ENCODE measurements at regions not wholly inside any gene's neighbourhood (a gene's known extent, or its start where the extent isn't known, plus 50 kb on each side); places are given as distances from the start of the nearest gene placed in this dataset.

GRCh38 chr7:41096917-41097316 lies 606.0 kb downstream of the INHBA start:
- DNase-seq (ENCODE audit: low spot score): no peak

- no peak for DNase-seq (ENCODE audit: low spot score)
These were observed 609.7 kb downstream of the INHBA start for GRCh38 chr7:41093141-41093540.

- DNase-seq (ENCODE audit: low spot score): no peak
These were observed 617.6 kb downstream of the INHBA start for GRCh38 chr7:41085244-41085643.

GRCh38 chr7:41084381-41084780 lies 618.5 kb downstream of the INHBA start:
- DNase-seq (ENCODE audit: low spot score): no peak

GRCh38 chr7:41069635-41070034 lies 633.3 kb downstream of the INHBA start:
- DNase-seq (ENCODE audit: low spot score): no peak

GRCh38 chr7:41067576-41067975 lies 635.3 kb downstream of the INHBA start:
- DNase-seq (ENCODE audit: low spot score): no peak

GRCh38 chr7:41065663-41066062 lies 637.2 kb downstream of the INHBA start:
- DNase-seq (ENCODE audit: low spot score): no peak

GRCh38 chr7:41063116-41063515 lies 639.8 kb downstream of the INHBA start:
- DNase-seq (ENCODE audit: low spot score): no peak

- no peak for DNase-seq (ENCODE audit: low spot score)
These were observed 642.1 kb downstream of the INHBA start for GRCh38 chr7:41060796-41061195.

- no peak for DNase-seq (ENCODE audit: low spot score)
These were observed 643.1 kb downstream of the INHBA start for GRCh38 chr7:41059796-41060195.

GRCh38 chr7:41058986-41059741 lies 643.7 kb downstream of the INHBA start:
- no peak for DNase-seq (ENCODE audit: low spot score)

GRCh38 chr7:41054960-41055661 lies 647.8 kb downstream of the INHBA start:
- DNase-seq (ENCODE audit: low spot score): no peak

- DNase-seq (ENCODE audit: low spot score): no peak
These were observed 649.1 kb downstream of the INHBA start for GRCh38 chr7:41053820-41054219.

GRCh38 chr7:41052736-41053135 lies 650.2 kb downstream of the INHBA start:
- DNase-seq (ENCODE audit: low spot score): no peak

- no peak for DNase-seq (ENCODE audit: low spot score)
These were observed 650.7 kb downstream of the INHBA start for GRCh38 chr7:41052201-41052600.

GRCh38 chr7:41051535-41051934 lies 651.4 kb downstream of the INHBA start:
- no peak for DNase-seq (ENCODE audit: low spot score)

GRCh38 chr7:41051062-41051461 lies 651.8 kb downstream of the INHBA start:
- no peak for DNase-seq (ENCODE audit: low spot score)

- no peak for DNase-seq (ENCODE audit: low spot score)
These were observed 654.1 kb downstream of the INHBA start for GRCh38 chr7:41048771-41049170.

GRCh38 chr7:41047789-41048191 lies 655.1 kb downstream of the INHBA start:
- no peak for DNase-seq (ENCODE audit: low spot score)

- DNase-seq (ENCODE audit: low spot score): no peak
These were observed 655.7 kb downstream of the INHBA start for GRCh38 chr7:41047211-41047610.

GRCh38 chr7:41046776-41047175 lies 656.1 kb downstream of the INHBA start:
- DNase-seq (ENCODE audit: low spot score): no peak

GRCh38 chr7:41046221-41046761 lies 656.6 kb downstream of the INHBA start:
- DNase-seq (ENCODE audit: low spot score): no peak

GRCh38 chr7:41045556-41046123 lies 657.2 kb downstream of the INHBA start:
- no peak for DNase-seq (ENCODE audit: low spot score)

All from hematopoietic multipotent progenitor cell treated with erythropoietin and hydrocortisone succinate and interleukin-3 and kit ligand, for 15 days (in vitro differentiated cells).